Eye (tissue), 1 donor: ENCODE measurements at regions not wholly inside any gene's neighbourhood (a gene's known extent, or its start where the extent isn't known, plus 50 kb on each side); places are given as distances from the start of the nearest gene placed in this dataset.
A peak's percentile ranks its signal among the peaks of the same experiment; 100 is the strongest.

Experiments used
- DNase-seq: peaks from one replicate; pipeline ENCODE4 v3.0.0-alpha.2; 2015

- peak; percentile 50 for DNase-seq
These were observed 190.5 kb downstream of the GAS1 start for GRCh38 chr9:86756576-86757381.

DNA sequence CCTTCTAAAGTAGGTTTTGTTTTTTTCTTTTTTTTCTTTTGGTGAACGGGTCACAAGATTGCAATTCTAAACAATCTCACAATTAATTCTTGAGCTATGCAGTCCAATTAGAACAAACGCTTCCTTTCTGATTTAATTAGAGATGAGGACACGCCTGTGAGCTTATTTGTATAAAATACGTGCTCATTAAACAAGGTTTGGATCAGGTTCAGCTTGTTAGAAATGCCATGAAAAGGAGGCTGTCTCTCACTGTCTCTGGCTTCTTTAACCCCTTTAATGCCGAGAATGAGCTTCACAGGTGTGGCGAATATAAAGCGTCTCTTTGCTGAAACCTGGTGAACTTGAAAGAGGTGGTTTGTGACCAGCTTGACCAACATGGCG, 191.8 kb downstream of the GAS1 start:
- no peak for DNase-seq

DNA sequence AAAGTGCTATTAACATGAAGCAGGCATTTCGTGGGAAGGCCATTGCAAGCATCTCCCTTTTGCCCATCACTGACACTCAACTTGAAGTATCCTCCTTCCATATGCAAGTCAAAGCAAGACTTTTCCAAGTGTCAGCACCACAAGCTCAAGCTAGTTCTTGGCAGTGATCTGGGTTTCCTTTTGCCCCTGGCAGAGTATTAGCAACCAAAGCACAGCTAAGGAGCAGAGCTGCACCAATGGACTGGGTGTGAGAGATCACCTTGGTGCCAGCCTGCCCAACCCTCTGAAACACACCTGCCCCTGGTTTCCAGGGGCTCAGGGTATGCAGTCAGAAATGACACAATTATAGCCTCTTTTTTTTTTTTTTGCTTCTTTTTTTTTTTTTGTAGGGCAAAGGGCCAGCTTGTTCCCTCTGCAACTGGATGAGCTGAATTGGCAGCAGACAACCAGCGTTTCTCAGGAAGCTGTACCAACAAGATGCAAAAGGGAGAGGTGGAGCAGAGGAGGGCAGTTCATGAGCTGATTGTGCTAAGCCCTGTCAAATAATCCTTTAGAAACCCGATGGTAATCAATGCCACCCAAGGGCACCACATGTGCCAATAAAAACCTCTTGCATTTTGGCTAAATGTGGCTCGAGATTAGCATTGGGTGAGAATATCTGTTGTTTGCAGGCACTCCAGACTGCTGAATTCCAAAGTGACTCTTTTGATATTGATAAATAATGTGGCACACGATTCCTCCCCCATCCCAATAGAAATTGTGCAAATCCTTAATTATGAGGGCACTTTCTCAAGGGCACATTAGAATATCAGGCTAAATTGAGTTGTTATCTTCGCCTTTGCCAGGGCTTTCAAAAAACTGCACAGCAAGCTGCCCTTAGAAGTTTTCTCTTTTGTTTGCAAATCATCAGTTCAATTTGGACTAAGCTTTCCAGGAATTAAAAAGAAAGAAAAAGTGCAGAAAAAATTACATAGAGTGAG, 192.4 kb downstream of the GAS1 start:
- DNase-seq, result no peak

DNA sequence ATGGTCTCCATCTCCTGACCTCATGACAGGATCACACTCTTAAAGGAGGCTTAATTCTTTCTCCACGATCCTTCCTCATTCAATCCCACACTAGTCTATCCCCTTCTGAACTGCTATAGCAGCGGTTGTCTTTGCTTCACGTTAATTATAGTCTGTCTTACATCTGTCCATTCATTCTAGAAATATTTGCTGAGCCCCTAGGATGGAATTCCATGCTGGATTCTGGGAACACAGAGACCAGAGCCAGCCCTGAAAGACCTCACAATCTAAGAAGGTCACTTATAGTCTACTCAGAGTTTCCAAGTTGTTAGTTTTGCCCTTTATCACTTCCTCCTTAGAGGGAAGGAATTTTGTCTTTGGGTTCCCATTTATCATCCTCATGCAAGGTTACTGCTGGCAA, 193.5 kb downstream of the GAS1 start:
- no peak for DNase-seq

GRCh38 chr9:86752733-86753132, 194.6 kb downstream of the GAS1 start:
- DNase-seq, result no peak

GRCh38 chr9:86751956-86752355, 195.3 kb downstream of the GAS1 start:
- DNase-seq, result no peak

- no peak for DNase-seq
These were observed 196.1 kb downstream of the GAS1 start for GRCh38 chr9:86751207-86751606.

GRCh38 chr9:86749894-86750255, 197.4 kb downstream of the GAS1 start:
- DNase-seq, result peak; percentile 80

- peak; percentile 43 for DNase-seq
These were observed 198.0 kb downstream of the GAS1 start for GRCh38 chr9:86749161-86749893.

DNA sequence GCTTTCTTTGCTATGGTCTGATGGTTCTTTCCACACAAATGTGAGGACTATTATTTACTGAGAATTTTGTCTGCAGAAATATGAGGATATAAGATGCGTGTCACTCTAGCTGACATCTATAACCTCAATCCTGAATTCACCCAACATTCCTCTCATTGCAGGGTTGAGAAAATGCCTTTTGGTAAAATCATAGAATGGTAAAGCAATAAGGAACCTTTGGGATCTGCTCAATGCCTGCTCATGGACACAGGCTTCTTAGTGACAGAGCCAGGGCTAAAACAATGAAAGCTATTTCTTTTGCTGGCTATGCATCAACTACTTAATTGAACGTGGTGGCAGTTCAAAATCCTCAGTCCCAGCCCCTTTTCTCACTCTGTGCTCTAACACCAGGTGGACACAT, 199.6 kb downstream of the GAS1 start:
- no peak for DNase-seq

DNA sequence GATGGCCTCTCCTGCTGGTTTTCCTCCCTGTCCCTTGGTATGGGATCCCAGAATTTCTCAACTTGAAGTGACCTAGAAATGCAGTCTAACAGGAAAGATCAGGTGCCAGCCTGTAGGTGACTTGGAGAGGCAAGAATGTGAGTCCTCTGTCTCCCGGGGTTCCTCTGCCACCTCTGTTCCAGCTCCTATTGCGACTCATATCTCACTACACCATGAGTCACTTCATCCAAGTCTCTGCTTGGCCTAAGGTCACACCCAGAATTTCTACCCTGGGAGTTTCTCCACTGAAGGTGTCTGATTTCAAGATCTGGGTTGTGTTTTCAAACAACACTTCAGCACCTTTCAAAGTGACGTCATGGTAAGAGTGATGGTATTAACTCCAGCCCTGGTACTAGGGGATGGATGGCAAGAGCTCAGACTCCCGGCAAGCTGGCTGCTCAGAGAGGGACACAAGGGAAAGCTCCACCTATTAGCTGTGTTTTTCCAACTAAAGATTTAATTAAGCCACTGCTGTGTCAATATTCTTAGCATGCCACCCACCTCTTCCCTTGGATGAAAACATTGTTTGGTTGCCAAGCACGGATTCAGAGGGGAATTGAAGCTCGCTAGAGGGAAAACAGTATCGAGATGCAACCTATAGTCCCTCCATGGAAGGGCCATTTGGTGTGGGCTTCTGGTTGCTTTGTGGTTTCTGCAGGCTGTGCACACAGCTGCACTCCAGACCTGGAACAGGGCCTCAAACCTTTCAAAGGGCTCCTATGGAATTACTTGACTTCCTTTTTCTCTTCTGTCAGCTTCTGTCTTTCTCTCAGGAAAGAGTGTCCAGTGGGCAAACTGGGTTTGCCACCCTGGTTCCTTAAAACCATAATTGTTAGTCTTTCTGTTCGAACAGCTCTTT, 205.7 kb downstream of the GAS1 start:
- no peak for DNase-seq

DNA sequence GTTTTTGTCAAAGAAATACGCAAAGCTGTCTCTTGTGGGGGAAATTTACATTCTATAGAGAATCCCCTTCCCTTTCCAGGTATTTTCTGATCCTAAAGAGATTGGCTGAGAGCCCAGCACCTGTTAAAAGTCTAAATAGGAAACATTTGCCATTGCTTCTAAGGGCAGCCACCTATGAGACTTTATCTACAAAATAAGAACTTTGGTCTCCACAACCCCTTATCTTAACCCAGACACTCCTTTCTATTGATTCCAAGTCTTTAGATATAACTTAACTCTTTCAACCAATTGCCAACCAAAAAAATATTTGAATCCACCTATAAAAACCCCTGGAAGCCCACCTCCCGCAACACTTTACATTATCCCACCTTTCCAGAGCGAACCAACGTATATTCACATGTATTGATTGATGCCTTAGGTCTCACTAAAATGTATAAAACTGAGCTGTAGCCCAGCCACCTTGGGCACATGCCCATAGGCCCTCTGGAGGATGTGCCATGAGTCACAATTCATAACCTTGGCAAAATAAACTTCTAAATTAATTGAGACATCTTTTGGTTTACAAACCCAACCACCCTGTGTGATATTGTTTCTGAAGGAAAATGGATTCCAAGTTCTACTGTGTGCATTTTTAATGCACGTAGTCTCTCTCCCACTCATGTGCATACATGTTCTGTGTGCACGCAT, 211.4 kb downstream of the GAS1 start:
- no peak for DNase-seq

DNA sequence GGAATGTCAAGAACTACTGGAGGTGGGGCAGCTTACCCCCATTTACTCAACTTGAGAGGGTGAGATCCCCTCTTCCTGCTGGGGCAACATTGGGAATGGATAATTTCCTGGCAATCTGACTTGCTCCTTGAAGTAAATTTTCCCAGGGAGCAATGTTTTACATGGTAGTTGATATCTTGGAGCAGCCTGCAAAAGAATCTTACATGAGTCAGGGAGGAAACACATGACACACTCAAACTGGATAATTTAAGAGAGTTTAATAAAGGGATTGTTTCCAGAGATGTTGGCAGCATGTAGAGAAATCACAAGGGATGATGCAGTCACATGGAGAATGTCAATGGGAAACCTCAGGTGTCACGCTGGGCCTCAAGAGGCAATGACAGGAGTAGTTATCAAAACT, 212.5 kb downstream of the GAS1 start:
- DNase-seq, result no peak

- DNase-seq, result no peak
These were observed 213.4 kb downstream of the GAS1 start for GRCh38 chr9:86733929-86734328.

DNA sequence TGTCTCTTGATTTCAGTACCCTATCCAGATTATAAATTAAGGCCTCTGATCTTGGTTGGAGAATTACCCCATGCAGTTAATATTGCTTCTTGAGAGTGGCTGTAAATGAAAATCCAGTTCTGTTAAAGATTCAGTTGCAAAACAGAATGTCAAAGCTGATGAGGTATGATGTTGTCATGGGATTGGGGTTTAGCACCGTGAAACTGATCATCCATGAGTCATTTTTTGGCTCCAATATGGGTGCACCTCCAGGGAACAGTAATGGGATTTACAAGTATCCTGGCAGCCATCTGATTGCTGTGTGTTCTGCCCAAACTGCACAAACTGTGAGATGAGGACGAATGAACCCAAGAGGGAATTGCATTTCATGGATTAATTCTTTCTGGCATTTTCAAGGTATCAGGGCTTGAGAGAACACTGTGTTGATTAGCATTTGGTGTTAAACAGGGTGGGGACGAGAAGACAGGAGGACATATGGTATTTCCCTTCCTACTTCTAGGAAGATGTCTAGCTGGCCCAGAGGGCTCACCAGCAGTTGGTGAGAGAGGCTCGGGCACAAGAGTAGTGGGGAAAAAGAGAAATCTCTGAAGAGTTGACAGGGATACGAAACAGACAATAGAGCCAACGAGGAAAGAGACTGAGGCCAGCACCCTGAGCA, 214.7 kb downstream of the GAS1 start:
- DNase-seq, result peak; percentile 70

DNA sequence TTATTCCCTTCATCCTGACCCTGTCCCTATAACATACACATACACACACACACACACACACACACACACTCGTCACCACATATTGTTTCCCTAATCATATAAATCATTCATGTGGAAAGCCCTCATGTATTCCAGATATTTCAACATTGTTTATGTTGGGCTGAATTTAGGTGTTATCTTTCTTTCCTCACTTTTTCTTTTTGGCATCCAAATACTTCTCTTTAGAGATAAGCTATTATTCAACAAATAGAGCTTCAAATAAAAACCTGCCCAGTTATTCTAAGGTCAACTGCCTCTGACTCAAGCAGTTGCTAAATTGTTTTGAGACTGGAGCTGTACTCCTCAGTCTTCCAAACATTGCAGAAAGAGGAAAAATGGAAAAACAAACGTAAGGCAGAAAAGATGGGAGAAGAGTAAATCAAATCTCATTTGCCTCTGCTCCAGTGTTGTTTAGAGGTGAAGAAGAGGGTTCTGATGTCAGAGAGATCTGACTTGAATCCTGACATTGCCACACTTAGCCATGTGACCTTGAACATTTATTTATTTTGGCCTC, 215.7 kb downstream of the GAS1 start:
- peak; percentile 73 for DNase-seq

GRCh38 chr9:86730163-86730928, 217.0 kb downstream of the GAS1 start:
- no peak for DNase-seq

GRCh38 chr9:86724529-86724928, 222.8 kb downstream of the GAS1 start:
- no peak for DNase-seq

- DNase-seq, result no peak
These were observed 224.0 kb downstream of the GAS1 start for GRCh38 chr9:86723346-86723745.

GRCh38 chr9:86722706-86723075, 224.6 kb downstream of the GAS1 start:
- no peak for DNase-seq
